ENCODE measurements at regions not wholly inside any gene's neighbourhood (a gene's known extent, or its start where the extent isn't known, plus 50 kb on each side); places are given as distances from the start of the nearest gene placed in this dataset.

DNA sequence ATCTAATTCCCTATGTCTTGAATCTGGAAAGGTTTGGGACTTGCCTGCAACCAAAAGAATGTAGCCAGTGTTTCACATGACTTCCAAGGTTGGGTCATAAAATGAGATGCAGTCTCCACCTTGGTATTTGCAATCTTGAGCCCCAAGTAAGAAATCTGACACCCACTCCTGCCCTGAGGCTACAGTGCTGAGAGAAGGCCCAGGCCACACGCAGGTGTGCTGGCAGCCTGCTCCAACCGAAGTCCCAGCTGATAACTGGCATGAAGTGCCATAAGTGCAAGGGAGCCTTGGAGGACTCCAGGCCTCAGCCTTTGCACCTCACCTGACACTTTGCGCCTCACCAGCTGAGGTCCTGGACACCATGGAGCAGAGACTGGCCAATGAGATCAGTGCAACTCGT lies 182.7 kb downstream of the ANAPC1 start:
- H3F3A ChIP-seq (ENCODE audit: low read depth), result peaks cover 8% of the 10 kb centered on the region; the same call in 1 of the 2 replicates
- no peaks in the 10 kb centered on the region for H3K36me3 ChIP-seq (ENCODE audit: insufficient read depth, low read length)
- H3K9me3 ChIP-seq (ENCODE audit: insufficient read depth, low read depth, low read length), result no peaks in the 10 kb centered on the region
- H4K20me1 ChIP-seq (ENCODE audit: insufficient read depth, low read length, poor library complexity, severe bottlenecking), result no peaks in the 10 kb centered on the region
- no peak overlapping the region for H3K4me3 ChIP-seq (ENCODE audit: low read length, poor library complexity, severe bottlenecking)
- no peaks in the 10 kb centered on the region for H3K27me3 ChIP-seq (ENCODE audit: insufficient read depth, low read length, poor library complexity, severe bottlenecking)
- no peak overlapping the region for H3K9ac ChIP-seq (ENCODE audit: low read depth, low read length, poor library complexity, severe bottlenecking)
- no peak overlapping the region for H3K4me2 ChIP-seq (ENCODE audit: low read depth, low read length, poor library complexity, severe bottlenecking)
- no peaks in the 10 kb centered on the region for H3K79me2 ChIP-seq (ENCODE audit: insufficient read depth, low read length)
- H2AFZ ChIP-seq (ENCODE audit: low read length), result no peak overlapping the region
- H3K4me1 ChIP-seq (ENCODE audit: insufficient read depth, low read length, poor library complexity, severe bottlenecking), result peaks cover 71% of the 10 kb centered on the region
- TF ChIP-seq, protein P1, sequence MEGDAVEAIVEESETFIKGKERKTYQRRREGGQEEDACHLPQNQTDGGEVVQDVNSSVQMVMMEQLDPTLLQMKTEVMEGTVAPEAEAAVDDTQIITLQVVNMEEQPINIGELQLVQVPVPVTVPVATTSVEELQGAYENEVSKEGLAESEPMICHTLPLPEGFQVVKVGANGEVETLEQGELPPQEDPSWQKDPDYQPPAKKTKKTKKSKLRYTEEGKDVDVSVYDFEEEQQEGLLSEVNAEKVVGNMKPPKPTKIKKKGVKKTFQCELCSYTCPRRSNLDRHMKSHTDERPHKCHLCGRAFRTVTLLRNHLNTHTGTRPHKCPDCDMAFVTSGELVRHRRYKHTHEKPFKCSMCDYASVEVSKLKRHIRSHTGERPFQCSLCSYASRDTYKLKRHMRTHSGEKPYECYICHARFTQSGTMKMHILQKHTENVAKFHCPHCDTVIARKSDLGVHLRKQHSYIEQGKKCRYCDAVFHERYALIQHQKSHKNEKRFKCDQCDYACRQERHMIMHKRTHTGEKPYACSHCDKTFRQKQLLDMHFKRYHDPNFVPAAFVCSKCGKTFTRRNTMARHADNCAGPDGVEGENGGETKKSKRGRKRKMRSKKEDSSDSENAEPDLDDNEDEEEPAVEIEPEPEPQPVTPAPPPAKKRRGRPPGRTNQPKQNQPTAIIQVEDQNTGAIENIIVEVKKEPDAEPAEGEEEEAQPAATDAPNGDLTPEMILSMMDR (conservative IDR thresholded peaks at IDR 0.05; ENCODE audit: low read length), result no peak
- no peak for TF ChIP-seq EZH2phosphoT487 (IDR thresholded peaks at IDR 0.05; ENCODE audit: borderline replicate concordance)
- no peaks in the 10 kb centered on the region for H3K9me2 ChIP-seq (replicated peaks; ENCODE audit: low read depth, low read length)

GRCh38 chr2:111701798-111702118 lies 182.2 kb downstream of the ANAPC1 start:
- no peaks in the 10 kb centered on the region for H3K36me3 ChIP-seq (ENCODE audit: insufficient read depth, low read length)
- no peaks in the 10 kb centered on the region for H3K9me3 ChIP-seq (ENCODE audit: insufficient read depth, low read depth, low read length)
- peaks cover 9% of the 10 kb centered on the region; the same call in 1 of the 2 replicates for H3F3A ChIP-seq (ENCODE audit: low read depth)
- H3K4me3 ChIP-seq (ENCODE audit: low read length, poor library complexity, severe bottlenecking), result no peak overlapping the region
- no peaks in the 10 kb centered on the region for H3K9me2 ChIP-seq (replicated peaks; ENCODE audit: low read depth, low read length)
- peaks cover 76% of the 10 kb centered on the region for H3K4me1 ChIP-seq (ENCODE audit: insufficient read depth, low read length, poor library complexity, severe bottlenecking)
- H3K79me2 ChIP-seq (ENCODE audit: insufficient read depth, low read length), result no peaks in the 10 kb centered on the region
- no peak overlapping the region for H2AFZ ChIP-seq (ENCODE audit: low read length)
- no peak overlapping the region for H3K4me2 ChIP-seq (ENCODE audit: low read depth, low read length, poor library complexity, severe bottlenecking)
- H3K9ac ChIP-seq (ENCODE audit: low read depth, low read length, poor library complexity, severe bottlenecking), result no peak overlapping the region
- TF ChIP-seq, protein P1 (conservative IDR thresholded peaks at IDR 0.05; ENCODE audit: low read length), result no peak
- no peak for TF ChIP-seq EZH2phosphoT487 (IDR thresholded peaks at IDR 0.05; ENCODE audit: borderline replicate concordance)
- no peaks in the 10 kb centered on the region for H3K27me3 ChIP-seq (ENCODE audit: insufficient read depth, low read length, poor library complexity, severe bottlenecking)
- H4K20me1 ChIP-seq (ENCODE audit: insufficient read depth, low read length, poor library complexity, severe bottlenecking), result no peaks in the 10 kb centered on the region

GRCh38 chr2:111702119-111702803 lies 181.7 kb downstream of the ANAPC1 start:
- Histone ChIP-seq H3K9me2 (replicated peaks; ENCODE audit: low read depth, low read length) (no peaks in the 10 kb centered on the region), H3K4me1 (ENCODE audit: insufficient read depth, low read length, poor library complexity, severe bottlenecking) (peaks cover 79% of the 10 kb centered on the region), H2AFZ (ENCODE audit: low read length) (peak overlapping the region; percentile 32; the same call in 1 of the 2 replicates), H3K4me3 (ENCODE audit: low read length, poor library complexity, severe bottlenecking) (no peak overlapping the region), H4K20me1 (ENCODE audit: insufficient read depth, low read length, poor library complexity, severe bottlenecking) (no peaks in the 10 kb centered on the region), H3K27me3 (ENCODE audit: insufficient read depth, low read length, poor library complexity, severe bottlenecking) (no peaks in the 10 kb centered on the region), H3K9ac (ENCODE audit: low read depth, low read length, poor library complexity, severe bottlenecking) (no peak overlapping the region), H3K9me3 (ENCODE audit: insufficient read depth, low read depth, low read length) (no peaks in the 10 kb centered on the region), H3F3A (ENCODE audit: low read depth) (peaks cover 9% of the 10 kb centered on the region; the same call in 1 of the 2 replicates), H3K36me3 (ENCODE audit: insufficient read depth, low read length) (no peaks in the 10 kb centered on the region), H3K79me2 (ENCODE audit: insufficient read depth, low read length) (no peaks in the 10 kb centered on the region), H3K4me2 (ENCODE audit: low read depth, low read length, poor library complexity, severe bottlenecking) (no peak overlapping the region)
- TF ChIP-seq, protein P1 (conservative IDR thresholded peaks at IDR 0.05; ENCODE audit: low read length), result peak; percentile 83
- no peak for TF ChIP-seq EZH2phosphoT487 (IDR thresholded peaks at IDR 0.05; ENCODE audit: borderline replicate concordance)
